Large intestine (tissue), 3 donors: ENCODE measurements at regions not wholly inside any gene's neighbourhood (a gene's known extent, or its start where the extent isn't known, plus 50 kb on each side); places are given as distances from the start of the nearest gene placed in this dataset.

Source experiments
- DNase-seq, 2 donors: peaks; one replicate each; pipeline versions ENCODE4 v3.0.0 to v3.0.0-alpha.2; 2013
- H3K27ac ChIP-seq: one replicate; pipeline ENCODE4 v1.5.1; 2013; ENCODE audit warnings: low read length
- H3K27me3 ChIP-seq: 2 replicates; pipeline ENCODE4 v1.6.1; 2013; ENCODE audit warnings: low read length; ENCODE audit not compliant: control insufficient read depth, insufficient read depth
- H3K36me3 ChIP-seq: 2 replicates; pipeline ENCODE4 v1.6.1; 2013; ENCODE audit warnings: low read length; ENCODE audit not compliant: control insufficient read depth, insufficient read depth
- H3K4me1 ChIP-seq: one replicate; pipeline ENCODE4 v1.6.1; 2013; ENCODE audit warnings: low read length; ENCODE audit not compliant: control insufficient read depth, insufficient read depth
- H3K4me3 ChIP-seq: one replicate; pipeline ENCODE4 v1.5.1; 2013; ENCODE audit warnings: low read length
- H3K9me3 ChIP-seq: one replicate; pipeline ENCODE4 v1.6.1; 2013; ENCODE audit warnings: mild to moderate bottlenecking, low read depth, low read length, moderate library complexity; ENCODE audit not compliant: control insufficient read depth
- WGBS: methylation state at CpG from one replicate; pipeline ENCODE4 v1.1.5; 2013; ENCODE audit warnings: low lambda C conversion rate; ENCODE audit not compliant: insufficient coverage; 5-methylcytosine and 5-hydroxymethylcytosine counted together

DNA sequence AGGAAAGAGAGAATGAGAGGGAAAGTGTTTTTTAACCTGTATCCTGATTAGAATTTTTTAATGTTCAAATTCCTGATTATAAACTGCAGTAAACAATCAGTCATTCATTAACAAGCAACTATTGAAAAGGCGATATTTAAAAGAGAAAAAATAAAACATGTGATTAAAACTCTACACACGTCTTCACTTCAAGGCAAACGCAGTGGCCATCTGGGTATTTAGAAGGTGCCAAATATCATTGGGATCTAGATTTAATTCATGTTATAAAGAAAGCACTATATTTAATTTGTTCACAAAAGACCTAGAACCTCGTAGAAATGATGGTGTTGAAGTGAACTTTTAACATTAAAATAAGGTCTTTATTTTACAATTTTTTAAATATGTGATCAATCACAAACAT lies 189.4 kb upstream of the KLF14 start:
- Histone ChIP-seq H3K27ac (no peak overlapping the region), H3K4me3 (no peak overlapping the region), H3K36me3 (no peaks in the 10 kb centered on the region), H3K27me3 (no peaks in the 10 kb centered on the region), H3K9me3 (no peaks in the 10 kb centered on the region), H3K4me1 (peaks cover 27% of the 10 kb centered on the region)
- WGBS, result 67% methylated on average over 2 of the region's 4 CpGs
- no peak for DNase-seq

DNA sequence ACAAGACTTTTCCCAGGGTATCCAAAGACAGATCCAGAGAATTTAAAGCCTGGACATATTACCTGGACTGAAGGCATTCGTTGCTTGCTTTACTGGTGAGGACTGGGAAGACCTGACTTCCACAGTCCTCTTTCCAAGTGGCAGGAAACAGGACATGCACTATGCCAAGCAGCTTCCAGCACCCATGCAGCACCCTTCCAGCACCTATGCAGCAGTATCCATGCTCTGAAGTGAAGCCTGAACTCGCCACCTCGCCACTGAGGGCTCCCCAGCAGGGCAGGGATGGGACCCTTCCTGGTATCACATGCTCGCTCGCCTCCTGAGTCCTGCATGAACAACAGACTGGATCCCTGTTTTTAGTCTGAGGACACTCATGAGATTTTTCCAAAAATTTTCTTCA lies 189.9 kb upstream of the KLF14 start:
- WGBS, result no CpG with 5 or more reads among the region's 5 CpGs
- no peak overlapping the region for H3K4me3 ChIP-seq
- no peak overlapping the region for H3K27ac ChIP-seq
- no peaks in the 10 kb centered on the region for H3K36me3 ChIP-seq
- peaks cover 23% of the 10 kb centered on the region for H3K4me1 ChIP-seq
- H3K9me3 ChIP-seq, result no peaks in the 10 kb centered on the region
- H3K27me3 ChIP-seq, result no peaks in the 10 kb centered on the region
- no peak for DNase-seq

- no peaks in the 10 kb centered on the region for H3K36me3 ChIP-seq
- H3K4me3 ChIP-seq, result no peak overlapping the region
- DNase-seq, result no peak
- no peaks in the 10 kb centered on the region for H3K27me3 ChIP-seq
- WGBS, result 100% methylated on average over 2 of the region's 8 CpGs
- peaks cover 22% of the 10 kb centered on the region for H3K4me1 ChIP-seq
- H3K9me3 ChIP-seq, result no peaks in the 10 kb centered on the region
- no peak overlapping the region for H3K27ac ChIP-seq
These were observed 191.3 kb upstream of the KLF14 start for GRCh38 chr7:130925136-130925794.

- DNase-seq, result no peak
- Histone ChIP-seq H3K9me3 (no peaks in the 10 kb centered on the region), H3K36me3 (no peaks in the 10 kb centered on the region), H3K27me3 (no peaks in the 10 kb centered on the region), H3K4me3 (no peak overlapping the region), H3K4me1 (peaks cover 17% of the 10 kb centered on the region), H3K27ac (no peak overlapping the region)
- no CpG with 5 or more reads among the region's 16 CpGs for WGBS
These were observed 192.1 kb upstream of the KLF14 start for GRCh38 chr7:130926001-130926691.

DNA sequence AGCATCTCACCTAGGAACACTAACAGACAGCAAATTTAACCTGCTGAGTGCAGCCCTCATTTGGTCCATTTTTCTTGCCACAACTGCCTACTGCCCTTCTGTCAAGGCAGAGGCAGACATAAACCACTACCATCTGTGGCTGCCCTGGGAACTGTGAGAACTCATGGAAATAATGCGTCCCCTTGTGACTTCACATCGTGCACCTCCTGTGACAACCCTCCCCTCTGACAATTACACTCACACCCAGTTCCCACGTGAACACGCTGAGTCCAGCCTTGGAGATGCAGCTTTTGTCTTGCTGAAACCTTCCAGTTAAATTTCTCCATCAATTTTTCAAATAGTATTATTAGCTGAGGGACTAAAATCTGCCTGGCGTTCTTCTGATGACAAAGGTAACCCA lies 193.1 kb upstream of the KLF14 start:
- peaks cover 9% of the 10 kb centered on the region for H3K4me1 ChIP-seq
- 100% methylated on average over 1 of the region's 5 CpGs for WGBS
- H3K27ac ChIP-seq, result no peak overlapping the region
- no peaks in the 10 kb centered on the region for H3K36me3 ChIP-seq
- no peaks in the 10 kb centered on the region for H3K9me3 ChIP-seq
- DNase-seq, result no peak
- H3K27me3 ChIP-seq, result no peaks in the 10 kb centered on the region
- H3K4me3 ChIP-seq, result no peak overlapping the region

GRCh38 chr7:130927564-130927963 lies 193.6 kb upstream of the KLF14 start:
- Histone ChIP-seq H3K4me3 (no peak overlapping the region), H3K27ac (no peak overlapping the region), H3K36me3 (no peaks in the 10 kb centered on the region), H3K4me1 (peaks cover 4% of the 10 kb centered on the region), H3K27me3 (no peaks in the 10 kb centered on the region), H3K9me3 (no peaks in the 10 kb centered on the region)
- DNase-seq, result no peak
- WGBS, result no CpG with 5 or more reads among the region's 9 CpGs

- DNase-seq, result no peak
- H3K4me1 ChIP-seq, result peaks cover 2% of the 10 kb centered on the region
- H3K4me3 ChIP-seq, result no peak overlapping the region
- no peaks in the 10 kb centered on the region for H3K9me3 ChIP-seq
- H3K27ac ChIP-seq, result no peak overlapping the region
- no peaks in the 10 kb centered on the region for H3K36me3 ChIP-seq
- WGBS, result no CpG with 5 or more reads among the region's 4 CpGs
- no peaks in the 10 kb centered on the region for H3K27me3 ChIP-seq
These were observed 196.1 kb upstream of the KLF14 start for GRCh38 chr7:130929896-130930659.

- no peak for DNase-seq
- Histone ChIP-seq H3K9me3 (no peaks in the 10 kb centered on the region), H3K27me3 (no peaks in the 10 kb centered on the region), H3K36me3 (no peaks in the 10 kb centered on the region), H3K27ac (no peak overlapping the region), H3K4me1 (no peaks in the 10 kb centered on the region), H3K4me3 (no peak overlapping the region)
- WGBS, result 88% methylated on average over 3 of the region's 8 CpGs
These were observed 196.7 kb upstream of the KLF14 start for GRCh38 chr7:130930681-130931080.

DNA sequence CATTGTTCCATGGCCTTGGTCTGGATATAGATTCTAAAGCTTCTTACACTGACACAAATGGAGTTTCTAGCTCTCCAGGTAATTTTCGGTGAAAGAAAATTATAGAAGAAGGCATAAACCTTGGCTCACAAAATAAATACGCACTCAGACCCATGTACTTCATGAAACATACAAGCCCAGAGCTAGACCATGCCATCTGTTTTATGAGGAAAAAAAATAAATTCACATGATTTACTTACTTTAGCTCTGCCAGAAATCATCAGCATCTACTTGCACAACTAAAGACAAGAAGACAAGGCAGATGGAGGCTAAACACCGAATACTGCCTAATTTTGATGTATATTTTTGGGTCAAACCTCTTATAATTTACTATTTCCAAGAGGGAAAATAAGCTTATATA lies 197.4 kb upstream of the KLF14 start:
- Histone ChIP-seq H3K9me3 (no peaks in the 10 kb centered on the region), H3K27me3 (no peaks in the 10 kb centered on the region), H3K36me3 (no peaks in the 10 kb centered on the region), H3K4me1 (no peaks in the 10 kb centered on the region), H3K4me3 (no peak overlapping the region), H3K27ac (no peak overlapping the region)
- WGBS, result 100% methylated on average over 1 of the region's 3 CpGs
- DNase-seq, result no peak

DNA sequence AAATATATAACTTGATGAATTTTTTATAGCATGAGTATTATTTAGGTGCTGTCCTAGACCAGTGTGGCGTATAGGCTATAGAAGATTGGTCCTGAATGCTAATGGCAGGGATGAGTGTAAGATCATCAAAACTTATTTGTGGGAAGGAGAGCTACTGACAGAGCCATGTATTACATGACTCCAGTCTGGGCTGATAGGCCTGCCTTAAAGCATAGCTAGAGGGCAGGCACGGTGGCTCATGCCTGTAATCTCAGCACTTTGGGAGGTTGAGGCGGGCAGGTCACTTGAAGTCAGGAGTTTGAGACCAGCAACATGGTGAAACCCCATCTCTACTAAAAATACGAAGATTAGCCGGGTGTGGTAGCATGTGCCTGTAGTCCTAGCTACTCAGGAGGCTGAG lies 198.1 kb upstream of the KLF14 start:
- H3K4me3 ChIP-seq, result no peak overlapping the region
- no peak for DNase-seq
- H3K9me3 ChIP-seq, result no peaks in the 10 kb centered on the region
- H3K27ac ChIP-seq, result no peak overlapping the region
- H3K27me3 ChIP-seq, result no peaks in the 10 kb centered on the region
- 100% methylated on average over 1 of the region's 5 CpGs for WGBS
- no peaks in the 10 kb centered on the region for H3K4me1 ChIP-seq
- H3K36me3 ChIP-seq, result no peaks in the 10 kb centered on the region
